GM23338 (cell line): ENCODE measurements at regions not wholly inside any gene's neighbourhood (a gene's known extent, or its start where the extent isn't known, plus 50 kb on each side); places are given as distances from the start of the nearest gene placed in this dataset.

Experiments
- ATAC-seq: fragments of 200-7000 bp; cut with Tn5 transposase; 3 replicates; pipeline ENCODE4 v1.9.1; 2020
- DNase-seq: peaks from one replicate; pipeline ENCODE4 v3.0.0-alpha.2; 2015; ENCODE audit warnings: low spot score
- H2AFZ ChIP-seq: fragments of 200-600 bp; sonication (generic); 2 replicates; pipeline ENCODE4 v1.8.0; 2016; ENCODE audit warnings: antibody characterized with exemption, mild to moderate bottlenecking, moderate library complexity
- H3F3A ChIP-seq: fragments of 200-600 bp; sonication (generic); replicated peaks from 2 replicates; pipeline ENCODE4 v1.8.0; 2017; ENCODE audit warnings: antibody characterized with exemption, mixed run types, low read depth
- H3K27ac ChIP-seq: fragments of 200-600 bp; sonication (generic); 2 replicates; pipeline ENCODE4 v1.6.1; 2016; ENCODE audit warnings: low read depth
- H3K27me3 ChIP-seq: fragments of 200-600 bp; sonication (generic); 2 replicates; pipeline ENCODE4 v1.8.0; 2016; ENCODE audit warnings: mild to moderate bottlenecking, mixed run types, moderate library complexity; ENCODE audit not compliant: insufficient read depth
- H3K36me3 ChIP-seq: fragments of 200-600 bp; sonication (generic); 2 replicates; pipeline ENCODE4 v1.8.0; 2016; ENCODE audit warnings: mild to moderate bottlenecking; ENCODE audit not compliant: insufficient read depth
- H3K4me1 ChIP-seq: fragments of 200-600 bp; sonication (generic); 2 replicates; pipeline ENCODE4 v1.8.0; 2016; ENCODE audit warnings: mild to moderate bottlenecking, moderate library complexity; ENCODE audit not compliant: insufficient read depth
- H3K4me2 ChIP-seq: fragments of 200-600 bp; sonication (generic); 2 replicates; pipeline ENCODE4 v1.7.1; 2017; ENCODE audit warnings: mixed run types
- H3K4me3 ChIP-seq: fragments of 200-600 bp; sonication (generic); 2 replicates; pipeline ENCODE4 v1.6.1; 2016; ENCODE audit warnings: mixed run types
- H3K79me2 ChIP-seq: fragments of 200-600 bp; sonication (generic); replicated peaks from 2 replicates; pipeline ENCODE4 v1.8.0; 2017; ENCODE audit warnings: mild to moderate bottlenecking; ENCODE audit not compliant: insufficient read depth
- H3K9me2 ChIP-seq: fragments of 200-600 bp; sonication (generic); 2 replicates; pipeline ENCODE4 v1.8.0; 2017; ENCODE audit not compliant: insufficient read depth
- H4K20me1 ChIP-seq: fragments of 200-600 bp; sonication (generic); replicated peaks from 2 replicates; pipeline ENCODE4 v1.8.0; 2017; ENCODE audit warnings: mild to moderate bottlenecking; ENCODE audit not compliant: insufficient read depth
- H3K27ac Mint-ChIP-seq: 2 replicates; pipeline ENCODE4 v1.8.0; 2020; ENCODE audit warnings: inconsistent platforms, mild to moderate bottlenecking, moderate library complexity, mixed read lengths
- H3K27me3 Mint-ChIP-seq: 3 replicates; pipeline ENCODE4 v1.8.0; 2022; ENCODE audit warnings: low read depth, mild to moderate bottlenecking, moderate library complexity, mixed read lengths, inconsistent platforms; ENCODE audit not compliant: insufficient read depth, poor library complexity
- H3K36me3 Mint-ChIP-seq: 3 replicates; pipeline ENCODE4 v1.8.0; 2021; ENCODE audit warnings: low read depth, mild to moderate bottlenecking, inconsistent platforms, moderate library complexity, mixed read lengths
- H3K4me1 Mint-ChIP-seq: 3 replicates; pipeline ENCODE4 v1.8.0; 2020; ENCODE audit warnings: mild to moderate bottlenecking, inconsistent platforms, mixed read lengths
- H3K4me3 Mint-ChIP-seq: 3 replicates; pipeline ENCODE4 v1.8.0; 2021; ENCODE audit warnings: moderate library complexity, mild to moderate bottlenecking, inconsistent platforms, mixed read lengths
- H3K9me3 Mint-ChIP-seq: 3 replicates; pipeline ENCODE4 v1.8.0; 2020; ENCODE audit warnings: moderate library complexity, mild to moderate bottlenecking, inconsistent platforms, mixed read lengths
- ZNF331 ChIP-seq: fragments of 250-450 bp; sonication (Bioruptor Pico); IDR thresholded peaks from 2 replicates; pipeline ENCODE4 v1.5.0; 2020; ENCODE audit warnings: low read depth, mild to moderate bottlenecking, moderate library complexity
- TF ChIP-seq, protein P1 (sequence below): fragments of 250-450 bp; sonication (Bioruptor Pico); IDR thresholded peaks from 2 replicates; pipeline ENCODE4 v1.5.0; 2020; ENCODE audit warnings: mild to moderate bottlenecking, moderate library complexity
- TF ChIP-seq, protein P2 (sequence below), 2 experiments: fragments of 200-600 bp in 1 of 2; sonication (generic) in 1 of 2; conservative IDR thresholded peaks; 2 replicates each; pipeline versions ENCODE4 v1.5.1 to v1.6.1; 2016 to 2017; ENCODE audit warnings: antibody characterized with exemption in 2 of 2, low read depth in 2 of 2, mild to moderate bottlenecking in 2 of 2, moderate library complexity in 1 of 2

GRCh38 chr4:111776561-111776960 is 368.7 kb upstream of the FAM241A start (continued):
- TF ChIP-seq, protein P1, sequence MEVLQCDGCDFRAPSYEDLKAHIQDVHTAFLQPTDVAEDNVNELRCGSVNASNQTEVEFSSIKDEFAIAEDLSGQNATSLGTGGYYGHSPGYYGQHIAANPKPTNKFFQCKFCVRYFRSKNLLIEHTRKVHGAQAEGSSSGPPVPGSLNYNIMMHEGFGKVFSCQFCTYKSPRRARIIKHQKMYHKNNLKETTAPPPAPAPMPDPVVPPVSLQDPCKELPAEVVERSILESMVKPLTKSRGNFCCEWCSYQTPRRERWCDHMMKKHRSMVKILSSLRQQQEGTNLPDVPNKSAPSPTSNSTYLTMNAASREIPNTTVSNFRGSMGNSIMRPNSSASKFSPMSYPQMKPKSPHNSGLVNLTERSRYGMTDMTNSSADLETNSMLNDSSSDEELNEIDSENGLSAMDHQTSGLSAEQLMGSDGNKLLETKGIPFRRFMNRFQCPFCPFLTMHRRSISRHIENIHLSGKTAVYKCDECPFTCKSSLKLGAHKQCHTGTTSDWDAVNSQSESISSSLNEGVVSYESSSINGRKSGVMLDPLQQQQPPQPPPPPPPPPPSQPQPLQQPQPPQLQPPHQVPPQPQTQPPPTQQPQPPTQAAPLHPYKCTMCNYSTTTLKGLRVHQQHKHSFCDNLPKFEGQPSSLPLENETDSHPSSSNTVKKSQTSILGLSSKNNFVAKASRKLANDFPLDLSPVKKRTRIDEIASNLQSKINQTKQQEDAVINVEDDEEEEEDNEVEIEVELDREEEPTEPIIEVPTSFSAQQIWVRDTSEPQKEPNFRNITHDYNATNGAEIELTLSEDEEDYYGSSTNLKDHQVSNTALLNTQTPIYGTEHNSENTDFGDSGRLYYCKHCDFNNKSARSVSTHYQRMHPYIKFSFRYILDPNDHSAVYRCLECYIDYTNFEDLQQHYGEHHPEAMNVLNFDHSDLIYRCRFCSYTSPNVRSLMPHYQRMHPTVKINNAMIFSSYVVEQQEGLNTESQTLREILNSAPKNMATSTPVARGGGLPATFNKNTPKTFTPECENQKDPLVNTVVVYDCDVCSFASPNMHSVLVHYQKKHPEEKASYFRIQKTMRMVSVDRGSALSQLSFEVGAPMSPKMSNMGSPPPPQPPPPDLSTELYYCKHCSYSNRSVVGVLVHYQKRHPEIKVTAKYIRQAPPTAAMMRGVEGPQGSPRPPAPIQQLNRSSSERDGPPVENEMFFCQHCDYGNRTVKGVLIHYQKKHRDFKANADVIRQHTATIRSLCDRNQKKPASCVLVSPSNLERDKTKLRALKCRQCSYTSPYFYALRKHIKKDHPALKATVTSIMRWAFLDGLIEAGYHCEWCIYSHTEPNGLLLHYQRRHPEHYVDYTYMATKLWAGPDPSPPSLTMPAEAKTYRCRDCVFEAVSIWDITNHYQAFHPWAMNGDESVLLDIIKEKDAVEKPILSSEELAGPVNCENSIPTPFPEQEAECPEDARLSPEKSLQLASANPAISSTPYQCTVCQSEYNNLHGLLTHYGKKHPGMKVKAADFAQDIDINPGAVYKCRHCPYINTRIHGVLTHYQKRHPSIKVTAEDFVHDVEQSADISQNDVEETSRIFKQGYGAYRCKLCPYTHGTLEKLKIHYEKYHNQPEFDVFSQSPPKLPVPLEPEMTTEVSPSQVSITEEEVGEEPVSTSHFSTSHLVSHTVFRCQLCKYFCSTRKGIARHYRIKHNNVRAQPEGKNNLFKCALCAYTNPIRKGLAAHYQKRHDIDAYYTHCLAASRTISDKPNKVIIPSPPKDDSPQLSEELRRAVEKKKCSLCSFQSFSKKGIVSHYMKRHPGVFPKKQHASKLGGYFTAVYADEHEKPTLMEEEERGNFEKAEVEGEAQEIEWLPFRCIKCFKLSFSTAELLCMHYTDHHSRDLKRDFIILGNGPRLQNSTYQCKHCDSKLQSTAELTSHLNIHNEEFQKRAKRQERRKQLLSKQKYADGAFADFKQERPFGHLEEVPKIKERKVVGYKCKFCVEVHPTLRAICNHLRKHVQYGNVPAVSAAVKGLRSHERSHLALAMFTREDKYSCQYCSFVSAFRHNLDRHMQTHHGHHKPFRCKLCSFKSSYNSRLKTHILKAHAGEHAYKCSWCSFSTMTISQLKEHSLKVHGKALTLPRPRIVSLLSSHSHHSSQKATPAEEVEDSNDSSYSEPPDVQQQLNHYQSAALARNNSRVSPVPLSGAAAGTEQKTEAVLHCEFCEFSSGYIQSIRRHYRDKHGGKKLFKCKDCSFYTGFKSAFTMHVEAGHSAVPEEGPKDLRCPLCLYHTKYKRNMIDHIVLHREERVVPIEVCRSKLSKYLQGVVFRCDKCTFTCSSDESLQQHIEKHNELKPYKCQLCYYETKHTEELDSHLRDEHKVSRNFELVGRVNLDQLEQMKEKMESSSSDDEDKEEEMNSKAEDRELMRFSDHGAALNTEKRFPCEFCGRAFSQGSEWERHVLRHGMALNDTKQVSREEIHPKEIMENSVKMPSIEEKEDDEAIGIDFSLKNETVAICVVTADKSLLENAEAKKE (CRISPR knock-in tag), result no peak

DNA sequence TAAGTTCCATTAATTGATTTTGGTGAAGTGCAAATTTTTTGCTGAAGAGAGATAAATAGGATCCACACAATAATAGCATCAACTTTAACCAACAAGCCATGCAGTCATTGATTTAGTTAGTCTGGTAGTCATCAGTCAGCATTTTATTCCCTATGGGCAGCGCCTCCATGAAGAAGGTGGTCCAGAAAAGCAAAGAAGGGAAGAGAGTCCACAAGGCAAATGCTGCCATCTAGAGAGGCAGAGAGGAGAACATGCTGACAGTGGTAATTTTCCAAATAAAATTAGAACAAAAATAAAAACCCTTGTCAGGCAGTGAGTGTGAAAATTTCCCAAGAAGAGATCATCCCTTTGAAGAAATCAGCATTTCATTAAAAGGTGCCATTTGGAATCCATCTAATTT is 366.7 kb upstream of the FAM241A start:
- TF ChIP-seq, protein P2, sequence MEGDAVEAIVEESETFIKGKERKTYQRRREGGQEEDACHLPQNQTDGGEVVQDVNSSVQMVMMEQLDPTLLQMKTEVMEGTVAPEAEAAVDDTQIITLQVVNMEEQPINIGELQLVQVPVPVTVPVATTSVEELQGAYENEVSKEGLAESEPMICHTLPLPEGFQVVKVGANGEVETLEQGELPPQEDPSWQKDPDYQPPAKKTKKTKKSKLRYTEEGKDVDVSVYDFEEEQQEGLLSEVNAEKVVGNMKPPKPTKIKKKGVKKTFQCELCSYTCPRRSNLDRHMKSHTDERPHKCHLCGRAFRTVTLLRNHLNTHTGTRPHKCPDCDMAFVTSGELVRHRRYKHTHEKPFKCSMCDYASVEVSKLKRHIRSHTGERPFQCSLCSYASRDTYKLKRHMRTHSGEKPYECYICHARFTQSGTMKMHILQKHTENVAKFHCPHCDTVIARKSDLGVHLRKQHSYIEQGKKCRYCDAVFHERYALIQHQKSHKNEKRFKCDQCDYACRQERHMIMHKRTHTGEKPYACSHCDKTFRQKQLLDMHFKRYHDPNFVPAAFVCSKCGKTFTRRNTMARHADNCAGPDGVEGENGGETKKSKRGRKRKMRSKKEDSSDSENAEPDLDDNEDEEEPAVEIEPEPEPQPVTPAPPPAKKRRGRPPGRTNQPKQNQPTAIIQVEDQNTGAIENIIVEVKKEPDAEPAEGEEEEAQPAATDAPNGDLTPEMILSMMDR (conservative IDR thresholded peaks at IDR 0.05; ENCODE audit: low read depth in 2 of 2), result peak; percentile 62 to 77
- TF ChIP-seq ZNF331 (CRISPR knock-in tag), result no peak
- H3K27ac Mint-ChIP-seq, result no peak overlapping the region
- peaks cover 4% of the 10 kb centered on the region; the same call in 1 of the 2 replicates for H3K4me1 ChIP-seq
- no peaks in the 10 kb centered on the region for H3K36me3 ChIP-seq
- H3K27me3 ChIP-seq, result no peaks in the 10 kb centered on the region
- H3K4me3 ChIP-seq, result no peak overlapping the region
- H3K9me3 Mint-ChIP-seq, result no peaks in the 10 kb centered on the region
- H4K20me1 ChIP-seq, result no peaks in the 10 kb centered on the region
- no peaks in the 10 kb centered on the region for H3K36me3 Mint-ChIP-seq
- H3K4me3 Mint-ChIP-seq, result no peak overlapping the region
- no peaks in the 10 kb centered on the region for H3K79me2 ChIP-seq
- H3K4me2 ChIP-seq, result no peak overlapping the region
- no peak overlapping the region for H3K27ac ChIP-seq
- DNase-seq (peak; percentile 53), ATAC-seq (peak; percentile 68)
- H3F3A ChIP-seq, result no peaks in the 10 kb centered on the region
- H3K27me3 Mint-ChIP-seq, result peaks cover 6% of the 10 kb centered on the region
- H3K4me1 Mint-ChIP-seq, result peaks cover 6% of the 10 kb centered on the region; the same call in 1 of the 3 replicates
- no peak overlapping the region for H2AFZ ChIP-seq
- H3K9me2 ChIP-seq, result no peaks in the 10 kb centered on the region
